ENCODE measurements at regions not wholly inside any gene's neighbourhood (a gene's known extent, or its start where the extent isn't known, plus 50 kb on each side); places are given as distances from the start of the nearest gene placed in this dataset.
"Not testable (repeated sequence)": the region's sequence is repeated elsewhere in the genome, so short reads cannot be mapped to it uniquely, and the experiment has no call there.

- no peak overlapping the region for H3K4me2 ChIP-seq (replicated peaks; ENCODE audit: low read depth, low read length, poor library complexity, severe bottlenecking)
- ChIA-PET CTCF (no interaction called here), POLR2A (no interaction called here)
- no peak overlapping the region for H3K9ac ChIP-seq (ENCODE audit: low read length)
- no peaks in the 10 kb centered on the region for H4K20me1 ChIP-seq (ENCODE audit: control insufficient read depth, insufficient read depth, low read length, poor library complexity, severe bottlenecking)
- H3K36me3 ChIP-seq (replicated peaks in 1 of 2; ENCODE audit: control extremely low read depth in 1 of 2, control insufficient read depth in 1 of 2, extremely low read depth in 1 of 2, insufficient read depth in 2 of 2, low read length in 1 of 2): no peaks in the 10 kb centered on the region
- ATAC-seq (ENCODE audit: low read depth) (no peak), DNase-seq (no peak)
- 86% methylated on average over 2 of the region's 2 CpGs for WGBS (ENCODE audit: insufficient coverage)
- no peaks in the 10 kb centered on the region for H3K79me2 ChIP-seq (ENCODE audit: control insufficient read depth, insufficient read depth, low read length)
- H3K27me3 Mint-ChIP-seq: peaks cover 5% of the 10 kb centered on the region
- peaks cover 5 to 8% (median 7%) of the 10 kb centered on the region in 3 donors for H3K9me3 ChIP-seq (ENCODE audit: control extremely low read depth in 1 of 3, control insufficient read depth in 2 of 3, insufficient read depth in 1 of 3, low read length in 2 of 3)
- peaks cover 20% of the 10 kb centered on the region for H3K9me3 Mint-ChIP-seq (ENCODE audit: insufficient read depth)
- no peaks in the 10 kb centered on the region for H3K4me1 ChIP-seq (ENCODE audit: control insufficient read depth in 2 of 2, insufficient read depth in 2 of 2, low read length in 2 of 2)
- H3K4me3 ChIP-seq (ENCODE audit: control extremely low read depth in 1 of 5, extremely low read depth in 1 of 5, insufficient read depth in 1 of 5, low read depth in 2 of 5, low read length in 4 of 5): no peak overlapping the region
- H3K4me3 Mint-ChIP-seq: no peak overlapping the region
- H3K27ac ChIP-seq (ENCODE audit: low read length in 2 of 2): no peak overlapping the region
- H2AFZ ChIP-seq (ENCODE audit: insufficient read depth, low read depth, low read length, poor library complexity, severe bottlenecking): no peak overlapping the region
- TF ChIP-seq EZH2 (IDR thresholded peaks at IDR 0.05; ENCODE audit: borderline replicate concordance, insufficient read depth, low read depth, low read length, poor library complexity, severe bottlenecking) (no peak), CTCF (IDR thresholded peaks at IDR 0.05) (no peak)
- H3K27me3 ChIP-seq (replicated peaks in 1 of 4; ENCODE audit: control extremely low read depth in 1 of 4, control insufficient read depth in 3 of 4, insufficient read depth in 4 of 4, low read length in 3 of 4): no peaks in the 10 kb centered on the region
- no peak overlapping the region for H3K27ac Mint-ChIP-seq
- no peaks in the 10 kb centered on the region for H3K4me1 Mint-ChIP-seq
- intact Hi-C loops (cut with micrococcal nuclease): no loop called here
Observed at GRCh38 chr2:215631696-215632095, 195.8 kb upstream of the FN1 start.

GRCh38 chr2:215630796-215631195 lies 194.9 kb upstream of the FN1 start:
- ATAC-seq (ENCODE audit: low read depth); H3K27ac Mint-ChIP-seq; H3K27ac ChIP-seq (ENCODE audit: low read length in 2 of 2); H3K4me2 ChIP-seq (replicated peaks; ENCODE audit: low read depth, low read length, poor library complexity, severe bottlenecking); H3K9ac ChIP-seq (ENCODE audit: low read length); H2AFZ ChIP-seq (ENCODE audit: insufficient read depth, low read depth, low read length, poor library complexity, severe bottlenecking); H3K4me1 Mint-ChIP-seq; POLR2A ChIA-PET; intact Hi-C loops (cut with micrococcal nuclease); H3K27me3 ChIP-seq (replicated peaks in 1 of 4; ENCODE audit: control extremely low read depth in 1 of 4, control insufficient read depth in 3 of 4, insufficient read depth in 4 of 4, low read length in 3 of 4); H3K9me3 ChIP-seq (ENCODE audit: control extremely low read depth in 1 of 3, control insufficient read depth in 2 of 3, insufficient read depth in 1 of 3, low read length in 2 of 3); H4K20me1 ChIP-seq (ENCODE audit: control insufficient read depth, insufficient read depth, low read length, poor library complexity, severe bottlenecking); H3K4me1 ChIP-seq (ENCODE audit: control insufficient read depth in 2 of 2, insufficient read depth in 2 of 2, low read length in 2 of 2); DNase-seq; H3K36me3 ChIP-seq (replicated peaks in 1 of 2; ENCODE audit: control extremely low read depth in 1 of 2, control insufficient read depth in 1 of 2, extremely low read depth in 1 of 2, insufficient read depth in 2 of 2, low read length in 1 of 2); H3K4me3 Mint-ChIP-seq; CTCF ChIA-PET; H3K27me3 Mint-ChIP-seq; H3K4me3 ChIP-seq (ENCODE audit: control extremely low read depth in 1 of 5, extremely low read depth in 1 of 5, insufficient read depth in 1 of 5, low read depth in 2 of 5, low read length in 4 of 5); H3K79me2 ChIP-seq (ENCODE audit: control insufficient read depth, insufficient read depth, low read length): not testable (repeated sequence)
- peaks cover 20% of the 10 kb centered on the region for H3K9me3 Mint-ChIP-seq (ENCODE audit: insufficient read depth)
- no CpG with 5 or more reads among the region's 2 CpGs for WGBS (ENCODE audit: insufficient coverage)
